GM21576 (cell line): ENCODE measurements at regions not wholly inside any gene's neighbourhood (a gene's known extent, or its start where the extent isn't known, plus 50 kb on each side); places are given as distances from the start of the nearest gene placed in this dataset.

Experiments used
- ATAC-seq: cut with Tn5 transposase; IDR thresholded peaks from one replicate; pipeline ENCODE4 v1.9.1; 2021; ENCODE audit warnings: mild to moderate bottlenecking, moderate library complexity; ENCODE audit not compliant: unreplicated experiment

DNA sequence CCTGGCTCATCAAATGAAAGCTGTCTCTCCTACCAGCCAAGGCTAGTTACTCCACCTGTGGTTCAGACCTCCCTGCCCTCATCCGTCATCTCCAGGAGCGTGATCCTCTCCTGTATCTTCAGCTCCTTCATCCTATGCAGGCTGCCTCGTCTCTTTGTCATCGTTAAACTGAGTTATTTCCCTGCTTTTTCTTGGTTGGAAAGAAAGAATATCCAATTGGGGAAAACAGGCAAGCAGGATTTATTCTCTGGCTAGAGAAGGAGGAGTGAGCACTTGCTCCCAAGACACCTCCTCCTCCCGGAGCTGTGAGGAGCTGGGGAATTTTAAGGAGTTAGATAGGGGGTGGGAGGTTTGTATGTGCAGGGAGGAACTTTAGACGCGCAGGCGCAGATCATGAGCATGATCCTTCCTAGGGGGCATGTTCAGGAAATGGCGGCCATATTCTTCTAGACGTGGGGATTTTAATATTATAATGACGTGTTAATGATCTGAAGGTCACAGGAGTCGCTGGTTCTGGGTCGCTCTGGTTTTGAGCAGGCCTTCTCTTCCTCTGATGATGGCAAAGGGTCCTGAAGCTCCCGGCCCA lies 156.4 kb upstream of the KL start:
- no peak for ATAC-seq

DNA sequence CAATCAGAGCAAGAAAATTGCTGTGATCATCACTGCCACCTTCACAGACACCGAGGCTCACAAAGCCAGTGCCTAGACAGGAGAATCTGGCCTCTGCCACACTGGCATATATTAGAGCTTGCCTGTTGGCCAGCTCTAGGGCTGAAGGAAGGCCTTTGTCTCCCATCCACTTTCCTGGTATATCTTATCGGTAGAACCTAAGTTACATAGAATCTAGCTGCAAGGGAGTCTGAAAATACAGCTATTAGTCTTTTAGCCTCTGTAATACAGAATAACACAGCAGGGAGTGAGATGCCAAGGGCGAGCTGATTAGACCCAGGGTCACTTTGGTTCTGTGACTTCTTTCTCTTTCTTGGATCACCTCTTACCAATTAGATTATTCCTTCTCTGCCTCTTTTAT lies 154.9 kb upstream of the KL start:
- no peak for ATAC-seq

- no peak for ATAC-seq
Measured at GRCh38 chr13:32863596-32863995, 152.6 kb upstream of the KL start.

DNA sequence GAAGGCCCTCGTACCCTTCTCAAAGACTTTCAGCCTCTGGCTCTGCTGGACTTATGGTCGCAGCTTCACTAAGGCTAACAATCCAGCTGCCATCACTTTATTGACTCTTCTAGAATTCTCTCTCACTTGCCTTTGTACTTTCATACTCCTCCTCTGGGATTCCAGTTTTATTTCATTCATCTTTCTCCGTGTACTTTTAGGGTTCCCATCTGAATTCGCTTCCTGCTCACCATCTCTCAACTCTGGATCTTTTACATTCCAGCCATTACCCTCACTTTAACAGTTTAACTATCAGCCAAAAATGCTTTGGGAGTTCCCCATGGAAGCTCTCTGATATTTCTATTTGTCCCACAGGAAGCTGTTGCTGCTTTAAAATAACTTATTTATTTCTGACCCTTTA lies 149.3 kb upstream of the KL start:
- no peak for ATAC-seq

DNA sequence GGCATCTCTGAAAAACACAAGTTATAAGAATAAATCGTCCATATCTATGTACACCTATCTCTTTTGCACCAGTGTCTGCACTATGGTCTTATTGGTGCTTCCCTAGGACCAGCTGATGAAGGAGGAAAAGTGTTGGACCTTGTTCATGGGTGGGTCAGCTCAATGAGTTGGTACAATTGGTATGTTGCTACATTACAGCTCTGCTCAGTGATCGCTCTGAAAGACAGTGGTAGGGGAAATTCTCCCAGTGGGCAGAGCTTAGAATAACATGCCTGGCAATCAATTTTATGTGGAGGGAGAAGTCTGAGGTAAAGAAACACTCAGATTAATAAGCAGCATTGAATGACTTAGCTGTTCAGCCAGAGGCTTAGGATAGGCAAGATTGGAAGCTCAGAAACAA lies 138.7 kb upstream of the KL start:
- no peak for ATAC-seq

DNA sequence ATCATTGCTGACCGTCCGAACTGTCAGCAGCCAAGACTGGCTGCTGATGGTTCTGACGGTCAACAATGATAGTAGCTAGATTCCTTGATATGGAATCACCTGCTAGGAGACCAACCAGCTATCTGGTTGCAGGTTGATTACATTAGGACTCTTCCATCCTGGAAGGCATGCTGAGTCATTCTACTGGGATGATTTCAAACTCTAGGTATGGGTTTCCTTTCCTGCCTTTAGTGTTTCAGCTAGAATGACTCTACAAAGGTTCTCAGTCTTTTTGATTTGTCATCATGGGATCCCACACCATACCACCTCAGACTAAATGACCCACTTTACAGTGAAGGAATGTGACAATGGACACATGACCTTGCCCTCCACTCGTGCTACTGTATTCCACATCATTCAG lies 138.1 kb upstream of the KL start:
- ATAC-seq, result no peak

DNA sequence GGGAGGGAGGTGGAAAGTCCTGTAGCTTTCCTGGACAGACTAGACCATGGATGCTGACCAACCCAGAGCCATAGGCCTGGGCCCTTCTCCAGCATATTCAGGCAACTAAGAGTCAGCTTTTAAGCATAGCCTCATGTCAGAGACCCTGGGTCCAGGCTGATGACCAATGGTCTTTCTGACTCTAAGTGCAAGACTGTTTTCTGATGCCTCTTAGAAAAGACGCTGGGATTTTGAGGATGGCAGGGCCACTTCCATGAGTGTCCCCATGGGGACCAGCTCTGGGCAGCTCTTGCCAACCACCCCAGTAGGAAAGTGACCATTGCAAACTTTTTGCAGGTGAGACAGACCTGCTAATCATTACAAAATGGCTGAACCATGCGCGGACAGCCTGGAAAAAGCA lies 135.6 kb upstream of the KL start:
- no peak for ATAC-seq

GRCh38 chr13:32881074-32881776 lies 135.0 kb upstream of the KL start:
- no peak for ATAC-seq

DNA sequence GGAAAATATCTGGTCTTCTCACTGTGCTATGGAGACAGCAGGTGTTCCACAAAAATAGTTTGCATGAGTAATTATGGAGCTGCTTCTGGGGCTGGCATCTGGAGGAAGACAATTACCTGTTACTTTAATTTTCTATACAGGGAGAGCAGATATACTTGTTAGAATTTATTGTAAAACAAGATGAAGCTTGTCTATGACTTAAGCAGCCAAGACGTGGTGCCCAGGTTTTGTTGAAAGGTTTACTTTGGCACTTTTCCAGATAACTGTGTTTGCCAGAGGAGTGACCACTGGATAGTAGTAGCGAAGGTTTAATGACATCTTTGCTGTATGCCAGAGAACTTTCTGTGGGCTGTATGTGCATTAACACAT lies 134.5 kb upstream of the KL start:
- no peak for ATAC-seq

DNA sequence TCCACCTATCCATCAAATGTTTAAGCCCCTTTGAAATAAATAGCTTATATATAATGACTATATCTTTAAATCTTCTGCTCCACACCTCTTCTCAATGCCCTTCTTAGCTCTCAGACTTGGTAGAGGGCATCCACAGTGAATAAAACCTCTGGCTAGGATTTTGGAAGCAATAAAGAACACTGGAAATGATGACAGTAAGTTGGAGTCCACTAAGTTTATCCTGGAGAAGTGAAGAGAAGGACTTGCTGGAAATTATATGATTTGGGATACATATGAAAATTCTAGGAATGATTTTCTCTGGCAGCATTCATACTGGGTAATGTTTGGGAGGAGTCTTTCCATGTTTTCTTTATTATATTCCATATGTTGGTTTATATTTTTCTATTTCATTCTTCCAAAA lies 133.5 kb upstream of the KL start:
- ATAC-seq, result no peak

- ATAC-seq, result no peak
Measured at GRCh38 chr13:32883474-32883873, 132.7 kb upstream of the KL start.

DNA sequence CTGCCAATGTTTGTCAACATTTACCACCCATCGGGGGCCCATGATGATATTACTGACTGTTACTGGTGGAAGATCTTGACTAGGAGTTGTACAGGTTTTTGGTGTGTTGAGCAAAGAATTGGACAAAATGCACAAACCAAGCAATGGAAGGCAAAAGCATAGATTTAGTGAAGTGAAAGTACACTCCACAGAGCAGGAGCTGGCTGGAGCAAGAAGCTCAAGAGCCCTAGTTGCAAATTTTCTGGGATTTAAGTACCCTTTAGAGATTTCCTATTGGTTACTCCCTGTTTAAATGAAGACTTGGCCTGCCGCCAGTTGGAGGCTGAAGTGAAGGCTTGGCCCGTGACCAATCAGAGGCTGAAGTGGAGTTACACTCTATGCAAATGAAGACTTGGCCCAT lies 128.6 kb upstream of the KL start:
- no peak for ATAC-seq

GRCh38 chr13:32889986-32890565 lies 126.1 kb upstream of the KL start:
- no peak for ATAC-seq

DNA sequence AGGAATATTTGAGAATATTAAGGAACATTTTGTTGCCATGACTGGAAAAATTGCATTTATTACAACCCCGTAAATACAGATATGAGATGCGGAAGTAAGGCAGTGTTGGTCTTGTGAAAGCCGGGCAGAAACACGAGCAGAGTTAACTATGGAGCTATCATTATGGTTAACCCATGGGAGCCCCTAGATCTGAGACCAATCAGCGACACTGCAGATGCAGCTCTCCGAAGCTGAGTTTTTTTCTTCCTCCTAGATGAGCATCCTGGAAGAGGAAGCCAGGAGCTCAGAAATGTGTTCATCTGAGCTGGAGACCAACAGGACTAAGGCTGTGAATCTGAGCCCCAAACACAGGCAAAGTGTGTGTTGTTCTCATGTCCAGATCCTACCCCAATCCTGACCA lies 123.0 kb upstream of the KL start:
- no peak for ATAC-seq

- no peak for ATAC-seq
Measured at GRCh38 chr13:32894589-32895001, 121.6 kb upstream of the KL start.

DNA sequence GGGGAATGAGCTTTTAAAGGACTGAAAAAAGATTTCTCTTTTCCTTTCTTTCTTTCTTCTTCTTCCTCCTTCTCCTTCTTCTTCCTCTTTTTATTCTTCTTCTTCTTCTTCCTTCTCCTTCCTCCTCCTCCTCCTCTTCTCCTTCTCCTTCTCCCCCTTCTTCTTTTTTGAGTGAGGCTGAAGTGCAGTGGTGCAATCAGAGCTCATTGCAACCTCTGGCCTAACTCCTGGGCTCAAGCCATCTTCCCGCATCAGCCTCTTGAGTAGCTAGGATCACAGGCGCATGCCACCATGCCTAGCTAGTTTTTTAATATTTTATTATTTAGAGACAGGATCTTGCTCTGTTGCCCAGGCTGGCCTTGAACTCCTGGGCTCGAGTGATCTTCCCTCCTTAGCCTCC lies 120.9 kb upstream of the KL start:
- no peak for ATAC-seq

GRCh38 chr13:32897296-32897695 lies 118.9 kb upstream of the KL start:
- ATAC-seq, result no peak

DNA sequence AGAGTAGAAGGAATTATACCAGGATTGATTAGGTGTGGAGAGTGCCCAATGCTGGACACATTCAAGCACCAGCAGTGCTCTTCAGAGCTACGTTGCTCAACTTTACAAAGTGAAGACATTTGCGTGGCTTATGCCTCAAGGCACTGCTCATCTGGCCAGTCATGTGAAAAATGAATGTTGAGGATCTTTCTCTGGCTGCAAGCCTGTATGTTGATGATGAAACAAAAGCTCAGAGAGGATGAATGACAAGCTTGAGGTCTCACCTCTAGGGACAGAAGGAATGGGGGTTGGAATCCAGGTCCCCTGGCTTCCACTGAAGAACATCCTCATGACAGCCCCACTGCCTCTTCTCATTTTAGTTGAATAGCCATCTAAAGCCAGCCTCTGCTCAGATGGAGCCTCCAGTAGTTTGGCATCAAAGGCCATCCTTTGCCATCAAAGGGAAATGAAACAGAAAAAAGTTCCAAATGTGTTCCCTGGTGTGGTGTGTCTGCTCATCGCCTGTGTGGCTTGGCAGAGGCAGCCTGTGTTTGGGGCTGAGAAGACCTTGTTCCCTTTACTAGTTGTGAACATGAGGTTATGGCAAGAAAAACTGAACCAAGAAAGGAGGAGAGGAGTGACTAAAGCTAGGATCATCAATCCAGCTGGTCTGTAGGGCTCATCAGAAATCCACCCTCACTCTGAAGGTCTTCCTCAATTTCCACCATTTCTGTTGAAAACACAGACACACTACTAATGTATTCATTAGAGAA lies 114.0 kb upstream of the KL start:
- ATAC-seq, result no peak

- ATAC-seq, result no peak
Measured at GRCh38 chr13:32902874-32903273, 113.3 kb upstream of the KL start.

DNA sequence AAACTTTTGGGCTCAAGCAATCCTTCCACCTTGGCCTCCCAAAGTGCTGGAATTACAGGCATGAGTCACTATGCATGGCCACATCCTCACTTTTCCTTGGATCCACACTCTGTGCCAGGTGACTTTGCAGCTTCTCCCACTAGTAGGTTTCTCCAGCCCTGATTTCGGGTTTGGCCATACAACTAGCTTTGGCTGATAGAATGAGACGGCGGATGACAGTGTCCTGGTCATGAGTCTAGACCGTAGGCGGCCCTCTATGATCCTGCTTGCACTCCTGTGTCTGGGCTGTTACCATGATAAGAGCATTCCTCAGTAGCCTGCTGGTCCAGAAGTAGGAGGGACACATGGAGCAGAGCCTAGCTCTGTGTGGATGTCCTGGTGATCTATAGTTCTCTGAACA lies 112.5 kb upstream of the KL start:
- no peak for ATAC-seq

GRCh38 chr13:32904266-32904665 lies 112.0 kb upstream of the KL start:
- no peak for ATAC-seq
